Heart right ventricle (tissue), 16 donors: ENCODE measurements at regions not wholly inside any gene's neighbourhood (a gene's known extent, or its start where the extent isn't known, plus 50 kb on each side); places are given as distances from the start of the nearest gene placed in this dataset.

ENCODE experiments used
- ATAC-seq, 8 donors: fragments of 200-7000 bp; cut with Tn5 transposase; one replicate each; pipeline ENCODE4 v1.9.1; 2020; ENCODE audit warnings: mild to moderate bottlenecking in 8 of 8, moderate library complexity in 8 of 8, moderate number of reproducible peaks in 1 of 8
- DNase-seq, 2 donors: peaks; one replicate each; pipeline ENCODE4 v3.0.0-alpha.2; 2020
- H3K27ac ChIP-seq, 10 donors: fragments of 200-600 bp; sonication (generic) in 2 of 10; one replicate each; pipeline versions ENCODE4 v1.5.0 to v1.8.0; 2020 to 2022; ENCODE audit warnings: mild to moderate bottlenecking in 3 of 10
- H3K27me3 ChIP-seq, 7 donors: fragments of 200-600 bp; one replicate each; pipeline ENCODE4 v1.8.0; 2021 to 2022; ENCODE audit warnings: mild to moderate bottlenecking in 2 of 7
- H3K36me3 ChIP-seq, 9 donors: fragments of 200-600 bp; sonication (generic) in 1 of 9; one replicate each; pipeline versions ENCODE4 v1.5.0 to v1.8.0; 2020 to 2022; ENCODE audit warnings: mild to moderate bottlenecking in 2 of 9
- H3K4me1 ChIP-seq, 9 donors: fragments of 200-600 bp; sonication (generic) in 1 of 9; one replicate each; pipeline versions ENCODE4 v1.5.0 to v1.8.0; 2020 to 2022; ENCODE audit warnings: mild to moderate bottlenecking in 4 of 9
- H3K4me3 ChIP-seq, 10 donors: fragments of 200-600 bp; sonication (generic) in 2 of 10; one replicate each; pipeline versions ENCODE4 v1.5.0 to v1.8.0; 2020 to 2022; ENCODE audit warnings: mild to moderate bottlenecking in 7 of 10, moderate library complexity in 2 of 10
- H3K9me3 ChIP-seq, 11 donors: fragments of 200-600 bp in 10 of 11; sonication (generic) in 2 of 11; one replicate each; pipeline versions ENCODE4 v1.5.0 to v1.8.0; 2013 to 2022; ENCODE audit warnings: mild to moderate bottlenecking in 2 of 11, control low read depth in 1 of 11, moderate library complexity in 1 of 11
- CTCF ChIP-seq, 9 donors: fragments of 200-600 bp; sonication (generic) in 2 of 9; IDR thresholded peaks; one replicate each; pipeline versions ENCODE4 v1.5.0 to v1.8.0; 2021 to 2022; ENCODE audit warnings: antibody characterized with exemption in 9 of 9, mild to moderate bottlenecking in 5 of 9, moderate library complexity in 1 of 9
- WGBS, 2 donors: extraction: QIAGEN DNeasy Blood & Tissue Kit; methylation state at CpG; one replicate each; pipeline ENCODE4 v1.1.7; 2013; ENCODE audit warnings: inconsistent platforms in 1 of 2; 5-methylcytosine and 5-hydroxymethylcytosine counted together
- intact Hi-C, 10 donors: fragments of 100-400 bp; cut with DNase I; formaldehyde crosslinking; loops; one replicate each; pipeline versions ENCODE4 v1.11.1 to v1.14.2; 2022
- donor health status: Arrhythmogenic right ventricular cardiomyopathy.
- donor health status: ischemic (EF 13 %, LVEDD 7.1; RV severe dilation, severe dysfunction).
- donor health status: healthy with polysubstance abuse.
- donor health status: DM: no; HTN: yes; CAD: no.
- donor health status: DM: no; HTN: no; CAD: no.
- donor health status: ischemic (EF 25% LVEDD 6.9; RV normal size, moderate dysfunction).
- donor health status: ischemic (EF 25% LVEDD 5.7; RV mildly dilated, moderate dysfunction).
- donor health status: healthy.
- donor health status: DM: yes; HTN: yes; CAD: no.
- donor health status: Ischemic cardiomyopathy.
- donor health status: ischemic (EF 35%, LVEDD 5.7; RV mildly dilated, moderate dysfunction).
- donor health status: nonischemic (EF 11% LVEDD 7.7; RV severe dilation, severe dysfunction).
- donor health status: DM: yes; HTN: yes; CAD: no.
- donor health status: PGD.
- donor health status: ischemic (EF 29% LVEDD 5.4; RV normal size, mild dysfunction).
- donor health status: nonischemic (EF 23%, LVEDD 6.1; RV moderate dilation, normal function).

- ATAC-seq (no peak), DNase-seq (no peak)
- Histone ChIP-seq H3K27ac (no peak overlapping the region), H3K36me3 (no peaks in the 10 kb centered on the region), H3K9me3 (peaks cover 0 to 7% (median 0%) of the 10 kb centered on the region in 11 donors), H3K4me1 (peaks cover 0 to 16% (median 10%) of the 10 kb centered on the region in 9 donors), H3K4me3 (no peak overlapping the region), H3K27me3 (no peaks in the 10 kb centered on the region)
- intact Hi-C loops = no loop called here
- WGBS, 2 donors = 94 to 95% methylated on average over 4 of the region's 4 CpGs
- no peak for TF ChIP-seq CTCF (IDR thresholded peaks at IDR 0.05)
Measured at GRCh38 chr3:61451841-61452240, 109.5 kb upstream of the PTPRG start.

GRCh38 chr3:61452535-61453090 is 108.8 kb upstream of the PTPRG start:
- no peak for ATAC-seq
- 87% methylated on average over 6 of the region's 6 CpGs for WGBS, 2 donors
- peaks cover 0 to 16% (median 5%) of the 10 kb centered on the region in 9 donors for H3K4me1 ChIP-seq
- H3K4me3 ChIP-seq = no peak overlapping the region
- H3K36me3 ChIP-seq = no peaks in the 10 kb centered on the region
- intact Hi-C loops = no loop called here
- H3K27me3 ChIP-seq = no peaks in the 10 kb centered on the region
- DNase-seq = no peak
- peaks cover 0 to 7% (median 0%) of the 10 kb centered on the region in 11 donors for H3K9me3 ChIP-seq
- H3K27ac ChIP-seq = no peak overlapping the region
- no peak for TF ChIP-seq CTCF (IDR thresholded peaks at IDR 0.05)

- intact Hi-C loops = no loop called here
- H3K9me3 ChIP-seq = peaks cover 0 to 7% (median 0%) of the 10 kb centered on the region in 11 donors
- H3K36me3 ChIP-seq = no peaks in the 10 kb centered on the region
- no peaks in the 10 kb centered on the region for H3K27me3 ChIP-seq
- peak in 1 of 8 donors; percentile 28 for ATAC-seq
- no peak overlapping the region for H3K4me3 ChIP-seq
- no peak overlapping the region for H3K27ac ChIP-seq
- 65 to 66% methylated on average over 6 of the region's 6 CpGs for WGBS, 2 donors
- TF ChIP-seq CTCF (IDR thresholded peaks at IDR 0.05) = no peak
- no peak for DNase-seq
- H3K4me1 ChIP-seq = peaks cover 0 to 5% (median 0%) of the 10 kb centered on the region in 9 donors
Measured at GRCh38 chr3:61454006-61454585, 107.3 kb upstream of the PTPRG start.

- no peak overlapping the region for H3K27ac ChIP-seq
- 64 to 93% methylated on average over 2 of the region's 2 CpGs for WGBS, 2 donors
- ATAC-seq = no peak
Measured at GRCh38 chr3:61454801-61455200, 106.6 kb upstream of the PTPRG start.

More at GRCh38 chr3:61454801-61455200, 106.6 kb upstream of the PTPRG start:
- TF ChIP-seq CTCF (IDR thresholded peaks at IDR 0.05) = no peak
- H3K36me3 ChIP-seq = no peaks in the 10 kb centered on the region
- no peaks in the 10 kb centered on the region for H3K27me3 ChIP-seq
- H3K4me3 ChIP-seq = no peak overlapping the region
- intact Hi-C loops = no loop called here
- peaks cover 0 to under 1% (median 0%) of the 10 kb centered on the region in 9 donors for H3K4me1 ChIP-seq
- no peak for DNase-seq
- H3K9me3 ChIP-seq = peaks cover 0 to 7% (median 0%) of the 10 kb centered on the region in 11 donors
